ENCODE measurements at regions not wholly inside any gene's neighbourhood (a gene's known extent, or its start where the extent isn't known, plus 50 kb on each side); places are given as distances from the start of the nearest gene placed in this dataset.

GRCh38 chr5:40271476-40271875 lies 408.2 kb upstream of the PTGER4 start:
- no peak for DNase-seq

GRCh38 chr5:40270274-40270845 lies 409.4 kb upstream of the PTGER4 start:
- peaks cover 4% of the 10 kb centered on the region for H3K4me1 ChIP-seq
- no peak overlapping the region for H3K27ac ChIP-seq
- no peaks in the 10 kb centered on the region for H3K36me3 ChIP-seq (ENCODE audit: low read depth, missing control alignments)
- 65 to 69% methylated on average over 2 of the region's 2 CpGs for WGBS, 2 donors
- TF ChIP-seq POLR2A (IDR thresholded peaks at IDR 0.05) (no peak), CTCF (IDR thresholded peaks at IDR 0.05) (no peak)
- intact Hi-C loops (cut with DNase I; ENCODE audit: low total_unique reads), result no loop called here
- DNase-seq, result no peak
- no peaks in the 10 kb centered on the region for H3K9me3 ChIP-seq
- no peak overlapping the region for H3K4me3 ChIP-seq
- H3K27me3 ChIP-seq, result no peaks in the 10 kb centered on the region

More at GRCh38 chr5:40271476-40271875, 408.2 kb upstream of the PTGER4 start:
- TF ChIP-seq POLR2A (IDR thresholded peaks at IDR 0.05), result no peak
- no peak for TF ChIP-seq CTCF (IDR thresholded peaks at IDR 0.05)
- no peaks in the 10 kb centered on the region for H3K36me3 ChIP-seq (ENCODE audit: low read depth, missing control alignments)
- H3K27me3 ChIP-seq, result no peaks in the 10 kb centered on the region
- no peak overlapping the region for H3K4me3 ChIP-seq
- no peak overlapping the region for H3K27ac ChIP-seq
- H3K9me3 ChIP-seq, result no peaks in the 10 kb centered on the region
- intact Hi-C loops (cut with DNase I; ENCODE audit: low total_unique reads), result no loop called here
- WGBS, 2 donors, result 52 to 60% methylated on average over 2 of the region's 2 CpGs
- peaks cover 4% of the 10 kb centered on the region for H3K4me1 ChIP-seq

GRCh38 chr5:40268088-40268487 lies 411.6 kb upstream of the PTGER4 start:
- TF ChIP-seq POLR2A (IDR thresholded peaks at IDR 0.05), result no peak
- no peak for TF ChIP-seq CTCF (IDR thresholded peaks at IDR 0.05)
- WGBS, 2 donors, result 72 to 80% methylated on average over 1 of the region's 1 CpG
- Histone ChIP-seq H3K4me1 (peaks cover 4% of the 10 kb centered on the region), H3K9me3 (no peaks in the 10 kb centered on the region), H3K4me3 (no peak overlapping the region), H3K27me3 (no peaks in the 10 kb centered on the region), H3K27ac (no peak overlapping the region), H3K36me3 (ENCODE audit: low read depth, missing control alignments) (no peaks in the 10 kb centered on the region)
- no peak for DNase-seq
- intact Hi-C loops (cut with DNase I; ENCODE audit: low total_unique reads), result no loop called here

- H3K9me3 ChIP-seq, result no peaks in the 10 kb centered on the region
- H3K4me1 ChIP-seq, result peaks cover 4% of the 10 kb centered on the region
- H3K4me3 ChIP-seq, result no peak overlapping the region
- intact Hi-C loops (cut with DNase I; ENCODE audit: low total_unique reads), result no loop called here
- TF ChIP-seq POLR2A (IDR thresholded peaks at IDR 0.05) (no peak), CTCF (IDR thresholded peaks at IDR 0.05) (no peak)
- H3K27ac ChIP-seq, result no peak overlapping the region
- DNase-seq, result no peak
- H3K36me3 ChIP-seq (ENCODE audit: low read depth, missing control alignments), result no peaks in the 10 kb centered on the region
- no peaks in the 10 kb centered on the region for H3K27me3 ChIP-seq
- 93 to 100% methylated on average over 2 of the region's 2 CpGs for WGBS, 2 donors
These were observed 412.8 kb upstream of the PTGER4 start for GRCh38 chr5:40266952-40267351.

GRCh38 chr5:40261984-40262383 lies 417.7 kb upstream of the PTGER4 start:
- no peaks in the 10 kb centered on the region for H3K36me3 ChIP-seq (ENCODE audit: low read depth, missing control alignments)
- intact Hi-C loops (cut with DNase I; ENCODE audit: low total_unique reads), result no loop called here
- no peak overlapping the region for H3K27ac ChIP-seq
- WGBS, 2 donors, result 86 to 97% methylated on average over 1 of the region's 1 CpG
- H3K4me1 ChIP-seq, result no peaks in the 10 kb centered on the region
- no peaks in the 10 kb centered on the region for H3K9me3 ChIP-seq
- no peak overlapping the region for H3K4me3 ChIP-seq
- TF ChIP-seq POLR2A (IDR thresholded peaks at IDR 0.05), result no peak
- TF ChIP-seq CTCF (IDR thresholded peaks at IDR 0.05), result no peak
- no peaks in the 10 kb centered on the region for H3K27me3 ChIP-seq
- no peak for DNase-seq

Measured in testis (tissue), 2 donors.